Spleen (tissue), 7 donors: ENCODE measurements at regions not wholly inside any gene's neighbourhood (a gene's known extent, or its start where the extent isn't known, plus 50 kb on each side); places are given as distances from the start of the nearest gene placed in this dataset.

Experiments
- CTCF ChIP-seq, 11 experiments: fragments of 200-600 bp in 7 of 11; fragments of 450-650 bp in 4 of 11; sonication (generic) in 4 of 11; IDR thresholded peaks in 8 of 11; conservative IDR thresholded peaks in 3 of 11; 1 replicate in 7 of 11; 2 replicates in 4 of 11; pipeline versions ENCODE4 v1.4.0 to v1.8.0; 2016 to 2021; ENCODE audit warnings: antibody characterized with exemption in 11 of 11, inconsistent platforms in 4 of 11, mild to moderate bottlenecking in 1 of 11
- POLR2A ChIP-seq, 3 donors: fragments of 450-650 bp; IDR thresholded peaks; one replicate each; pipeline ENCODE4 v1.5.1; 2017; ENCODE audit warnings: antibody characterized with exemption in 3 of 3, mild to moderate bottlenecking in 1 of 3
- POLR2AphosphoS5 ChIP-seq, 3 donors: sonication (generic); formaldehyde crosslinking; IDR thresholded peaks; one replicate each; pipeline ENCODE4 v1.5.1; 2017; ENCODE audit warnings: antibody characterized with exemption in 3 of 3
- donor health status: DM: no; HTN: no; CAD: no; lungs with moderate emphysema.
- donor health status: DM: no; HTN: no; CAD: no.
- donor health status: DM: no; HTN: no; CAD: no.

- no peak for TF ChIP-seq CTCF (IDR thresholded peaks at IDR 0.05 in 8 of 11, conservative IDR thresholded peaks at IDR 0.05 in 3 of 11)
- no peak for TF ChIP-seq POLR2A (IDR thresholded peaks at IDR 0.05)
- TF ChIP-seq POLR2AphosphoS5 (IDR thresholded peaks at IDR 0.05) = no peak
These were observed 110.8 kb upstream of the H2AZ1 start for GRCh38 chr4:100060765-100061416.
